NCI-H2196 treated with DMSO at 0.1 percent for 48 hours (cell line): ENCODE measurements at regions not wholly inside any gene's neighbourhood (a gene's known extent, or its start where the extent isn't known, plus 50 kb on each side); places are given as distances from the start of the nearest gene placed in this dataset.
"Not testable (repeated sequence)": the region's sequence is repeated elsewhere in the genome, so short reads cannot be mapped to it uniquely, and the experiment has no call there.

ENCODE experiments used
- DNase-seq: peaks from one replicate; lab custom pipeline; 2025; ENCODE audit not compliant: unreplicated experiment; lab: John Stamatoyannopoulos, UW

DNA sequence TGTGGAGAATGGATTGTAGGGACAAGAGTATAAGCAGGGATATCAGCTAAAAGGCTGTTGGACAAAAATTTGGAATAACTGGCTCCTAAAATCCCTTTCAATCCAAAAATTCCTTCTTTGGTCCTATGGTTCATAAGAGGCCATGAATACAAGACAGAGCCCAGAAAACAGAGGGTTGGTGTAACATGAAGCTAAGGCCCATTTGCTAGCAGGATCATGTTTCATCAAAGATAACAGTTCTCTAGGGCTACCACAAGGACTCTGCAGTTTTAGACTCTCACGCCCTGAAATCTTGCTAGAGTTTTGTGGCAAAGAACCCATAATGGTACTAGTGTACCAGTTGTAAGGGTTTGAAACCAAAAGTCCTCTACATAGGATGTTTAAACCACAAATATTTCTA is 327.8 kb upstream of the TBX18 start:
- DNase-seq = no peak

- DNase-seq = no peak
Measured at GRCh38 chr6:85089255-85089654, 324.9 kb upstream of the TBX18 start.

- DNase-seq = no peak
Measured at GRCh38 chr6:85085875-85086274, 321.5 kb upstream of the TBX18 start.

DNA sequence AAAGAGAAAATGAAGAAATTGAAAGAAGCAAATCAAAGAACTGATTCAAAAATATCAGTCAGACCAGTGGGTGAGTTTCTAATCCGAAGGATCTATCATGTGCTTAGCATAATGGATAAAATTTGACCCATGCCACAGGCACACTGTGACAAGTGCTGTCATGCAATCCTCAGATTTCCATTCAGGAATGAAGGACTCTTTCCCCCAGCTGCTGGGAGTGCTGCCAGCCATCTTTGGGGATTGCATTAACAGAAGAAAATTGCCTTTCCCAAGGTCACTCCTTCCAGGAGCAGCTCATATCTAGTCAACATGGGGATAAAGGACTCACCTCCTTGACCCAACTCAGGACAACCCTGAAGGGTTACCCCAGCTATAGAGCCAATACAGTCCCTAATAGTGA is 316.7 kb upstream of the TBX18 start:
- DNase-seq = no peak

- DNase-seq = no peak
Measured at GRCh38 chr6:85079761-85080160, 315.4 kb upstream of the TBX18 start.

DNA sequence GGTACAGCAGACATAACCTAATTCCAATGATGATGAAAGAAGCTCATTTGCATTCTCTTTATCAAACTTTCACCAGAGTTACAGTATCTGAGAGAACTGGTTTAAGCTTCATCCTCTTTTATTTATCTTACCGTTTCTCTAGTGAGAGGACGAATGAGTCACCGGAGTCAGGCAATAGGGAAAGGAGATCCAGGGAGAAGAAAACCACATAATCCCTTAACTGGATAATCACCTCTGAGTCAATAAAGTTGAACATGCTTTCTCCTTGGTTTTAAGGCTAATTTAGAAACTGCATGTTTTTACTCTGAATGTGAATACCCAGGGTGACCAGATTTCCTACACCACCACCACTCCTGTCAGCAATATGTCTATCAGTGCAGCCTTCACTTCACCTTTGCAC is 313.7 kb upstream of the TBX18 start:
- no peak for DNase-seq

DNA sequence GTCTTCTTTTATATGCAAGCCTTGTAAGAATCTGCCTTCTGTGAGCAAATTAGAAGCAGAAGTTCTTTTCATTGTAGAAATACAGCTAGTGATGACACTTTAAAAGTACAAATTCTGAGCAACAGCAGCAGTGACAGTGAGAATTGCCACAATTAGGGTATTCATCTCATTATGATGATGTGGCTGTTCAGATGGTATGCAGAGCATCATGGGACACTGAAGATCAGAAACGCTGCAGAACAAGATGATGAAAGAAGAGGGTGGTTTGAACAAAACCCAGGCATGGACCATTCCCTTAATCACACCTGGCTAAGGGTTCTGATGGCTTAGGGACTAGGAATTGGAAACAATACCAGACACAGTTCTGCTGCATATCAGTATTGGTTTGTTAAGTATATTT is 312.7 kb upstream of the TBX18 start:
- no peak for DNase-seq

DNA sequence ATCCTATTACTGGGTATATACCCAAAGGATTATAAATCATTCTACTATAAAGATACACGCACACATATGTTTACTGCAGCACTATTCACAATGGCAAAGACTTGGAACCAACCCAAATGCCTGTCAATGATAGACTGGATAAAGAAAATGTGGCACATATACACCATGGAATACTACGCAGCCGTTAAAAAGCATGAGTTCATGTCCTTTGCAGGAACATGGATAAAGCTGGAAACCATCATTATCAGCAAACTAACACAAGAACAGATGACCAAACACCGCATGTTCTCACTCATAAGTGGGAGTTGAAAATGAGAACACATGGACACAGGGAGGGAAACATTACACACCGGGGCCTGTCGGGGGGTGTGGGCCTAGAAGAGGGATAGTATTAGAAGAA is 307.4 kb upstream of the TBX18 start:
- not testable (repeated sequence) for DNase-seq

DNA sequence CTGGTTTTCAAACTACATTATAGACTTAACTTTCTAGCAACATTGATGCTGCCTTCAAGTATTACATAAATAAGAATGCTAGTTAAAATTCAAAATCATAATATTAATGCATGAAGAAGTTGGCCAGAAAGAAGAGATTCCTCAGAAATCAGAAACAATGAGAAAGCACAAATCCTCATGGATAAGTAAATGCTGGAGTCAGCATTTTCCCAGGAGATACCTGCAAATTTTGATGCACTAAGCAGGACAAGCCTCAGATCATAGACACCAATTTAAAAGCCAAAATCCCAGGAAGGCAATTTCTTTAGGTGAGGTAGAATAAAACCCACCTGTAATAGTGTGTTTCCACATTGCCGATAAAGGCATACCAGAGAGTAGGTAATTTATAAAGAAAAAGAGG is 305.2 kb upstream of the TBX18 start:
- no peak for DNase-seq

DNA sequence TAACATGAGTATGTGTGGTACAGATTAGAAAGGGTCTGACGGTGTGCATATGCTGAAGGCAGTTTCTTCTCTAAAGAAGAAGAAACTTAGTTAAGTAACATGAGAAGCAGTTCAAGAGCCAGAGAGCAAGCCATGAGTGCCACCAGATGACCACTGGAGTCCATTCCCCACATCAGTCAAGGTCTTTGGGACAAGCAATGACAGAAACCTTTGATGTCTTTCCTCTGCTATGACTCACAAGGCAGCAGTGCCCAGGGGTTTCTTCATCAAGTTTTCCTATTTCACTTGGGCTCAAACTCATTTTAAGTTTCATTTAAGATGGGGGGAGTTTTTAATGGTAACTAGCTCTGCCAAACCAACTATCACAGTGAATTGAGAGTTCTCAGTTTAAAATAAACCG is 303.8 kb upstream of the TBX18 start:
- DNase-seq = no peak

GRCh38 chr6:85066266-85066665 is 301.9 kb upstream of the TBX18 start:
- DNase-seq = no peak

GRCh38 chr6:85065831-85066230 is 301.4 kb upstream of the TBX18 start:
- DNase-seq = no peak

- no peak for DNase-seq
Measured at GRCh38 chr6:85063611-85064010, 299.2 kb upstream of the TBX18 start.

- no peak for DNase-seq
Measured at GRCh38 chr6:85062884-85063283, 298.5 kb upstream of the TBX18 start.

GRCh38 chr6:85058806-85059205 is 294.4 kb upstream of the TBX18 start:
- no peak for DNase-seq

DNA sequence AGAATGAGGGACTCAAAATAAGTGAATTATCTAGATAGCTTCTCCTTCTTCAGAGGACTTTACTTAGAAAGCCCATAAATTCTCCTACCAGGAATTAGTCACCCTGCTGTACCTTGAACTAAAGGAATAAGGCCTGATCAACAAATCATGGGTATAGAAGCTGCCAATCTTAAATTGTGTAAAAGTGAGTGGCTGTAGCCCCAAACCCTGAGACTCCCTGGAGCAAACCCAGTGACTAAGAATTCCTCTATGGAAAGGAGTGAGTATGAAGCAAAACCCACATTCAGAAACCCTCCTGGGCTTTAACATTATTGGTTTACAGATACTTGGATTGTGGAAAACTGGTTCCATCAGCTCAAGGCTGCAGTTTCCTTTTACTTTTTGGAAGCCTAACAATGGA is 285.8 kb upstream of the TBX18 start:
- DNase-seq = no peak

DNA sequence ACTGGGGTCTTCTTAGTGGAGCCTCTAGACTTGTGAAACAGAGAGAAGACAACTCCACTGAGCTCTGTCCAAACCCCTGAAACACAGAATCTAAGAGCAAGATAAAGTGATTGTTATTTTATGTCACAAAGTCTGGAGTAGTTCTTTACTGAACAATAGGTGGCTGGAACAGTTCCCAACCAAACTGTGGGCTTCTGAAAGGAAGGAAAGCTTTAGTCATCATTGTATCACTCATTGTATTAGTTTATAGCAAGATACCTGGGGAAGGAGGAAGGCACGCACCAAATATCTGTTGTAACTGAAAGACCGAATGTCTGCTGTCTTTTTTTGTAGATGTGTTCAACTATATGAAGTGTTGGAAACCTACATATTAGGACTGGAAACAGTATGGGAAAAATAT is 284.9 kb upstream of the TBX18 start:
- DNase-seq = no peak

- DNase-seq = no peak
Measured at GRCh38 chr6:85047818-85048217, 283.4 kb upstream of the TBX18 start.

- DNase-seq = not testable (repeated sequence)
Measured at GRCh38 chr6:85045767-85046166, 281.4 kb upstream of the TBX18 start.

DNA sequence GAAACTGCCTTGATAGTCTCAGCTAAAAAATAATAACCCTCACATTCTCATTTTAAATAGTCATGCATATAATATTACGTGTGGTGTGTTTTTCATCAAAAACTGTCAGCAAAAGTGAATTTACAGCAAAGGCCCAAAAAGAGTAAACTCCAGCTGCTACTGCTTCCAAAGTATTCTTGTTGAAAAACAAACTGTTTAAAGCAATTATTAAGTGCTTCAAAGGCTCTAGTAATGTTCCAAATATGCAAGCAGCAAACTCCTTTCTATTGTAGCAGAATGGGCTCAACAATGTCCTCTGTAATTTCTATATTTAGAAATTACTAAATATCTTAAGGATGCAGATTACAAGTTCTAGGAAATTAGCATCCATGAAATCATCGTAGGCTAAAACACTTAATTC is 280.0 kb upstream of the TBX18 start:
- no peak for DNase-seq

DNA sequence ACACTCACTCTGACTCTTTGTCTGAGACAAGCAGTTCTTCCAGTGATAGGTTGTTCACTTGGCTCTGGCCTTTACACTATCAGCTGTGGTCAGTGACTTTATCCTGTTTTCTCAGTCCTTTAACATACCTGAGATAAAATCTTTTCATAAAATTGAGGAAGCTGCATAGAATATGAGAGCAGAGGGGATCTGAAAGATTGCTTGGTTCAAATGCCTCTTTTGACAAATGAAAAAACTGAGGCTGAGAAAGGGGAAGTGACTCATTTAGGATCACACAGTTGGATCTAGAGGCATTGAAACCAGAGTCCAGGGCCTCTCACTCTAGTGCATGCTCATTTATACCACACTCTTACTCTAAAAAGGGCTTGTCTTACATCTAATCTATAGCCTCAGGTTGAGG is 277.0 kb upstream of the TBX18 start:
- DNase-seq = no peak

DNA sequence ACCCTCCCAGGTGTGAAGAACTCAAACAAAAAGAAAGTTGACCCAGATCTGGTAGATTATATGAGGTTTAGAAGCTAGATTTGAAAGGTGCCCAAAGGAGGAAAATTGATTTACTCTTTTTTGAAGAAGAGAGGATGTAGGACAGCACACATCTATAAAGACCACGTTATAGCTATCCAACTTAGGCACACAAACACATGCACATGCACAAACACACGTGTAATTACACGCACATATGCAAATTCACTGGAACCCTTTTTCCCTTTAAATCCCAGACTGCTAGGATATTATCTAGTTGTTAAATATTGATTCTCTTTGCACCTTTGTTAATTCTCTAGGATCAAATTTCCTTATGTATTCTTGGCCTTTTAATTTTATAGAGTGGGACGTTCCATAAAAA is 272.8 kb upstream of the TBX18 start:
- DNase-seq = no peak

- no peak for DNase-seq
Measured at GRCh38 chr6:85035766-85036165, 271.4 kb upstream of the TBX18 start.

DNA sequence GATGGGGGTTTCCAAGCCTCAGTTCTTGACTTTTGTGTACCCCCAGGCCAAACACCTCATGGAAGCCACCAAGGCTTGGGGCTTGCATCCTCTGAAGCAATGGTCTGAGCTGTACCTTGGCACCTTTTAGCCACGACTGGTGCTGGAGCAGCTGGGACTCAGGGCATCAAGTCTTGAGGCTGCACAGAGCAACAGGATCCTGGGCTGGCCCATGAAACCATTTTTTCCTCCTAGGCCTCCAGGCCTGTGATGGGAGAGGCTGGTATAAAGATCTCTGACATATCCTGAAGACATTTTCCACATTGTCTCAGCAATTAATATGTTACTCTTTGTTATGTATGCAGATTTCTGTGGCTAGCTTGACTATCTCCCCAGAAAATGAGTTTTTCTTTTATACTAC is 269.1 kb upstream of the TBX18 start:
- no peak for DNase-seq
